ENCODE measurements at regions not wholly inside any gene's neighbourhood (a gene's known extent, or its start where the extent isn't known, plus 50 kb on each side); places are given as distances from the start of the nearest gene placed in this dataset.
"Not testable (repeated sequence)": the region's sequence is repeated elsewhere in the genome, so short reads cannot be mapped to it uniquely, and the experiment has no call there.

DNA sequence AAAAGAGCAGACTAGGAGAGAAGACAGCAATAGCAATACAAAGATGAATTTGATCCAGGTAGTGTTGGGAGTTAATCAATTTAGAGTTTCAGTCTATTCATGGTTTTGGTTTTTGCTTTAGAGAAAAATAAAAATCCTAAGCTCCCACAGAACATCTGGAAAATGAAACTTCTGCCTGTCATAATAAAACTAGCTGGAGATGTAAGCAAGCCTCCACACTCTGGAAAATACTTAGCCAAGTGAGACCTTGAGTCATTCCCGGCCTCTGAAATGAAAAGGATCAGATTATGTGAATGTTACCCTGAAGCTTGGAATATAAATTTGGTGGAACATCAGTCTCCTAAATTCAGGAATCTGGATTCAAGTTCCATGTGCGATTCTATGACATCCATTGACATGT, 485.6 kb upstream of the SPRED2 start:
- no peak for DNase-seq

DNA sequence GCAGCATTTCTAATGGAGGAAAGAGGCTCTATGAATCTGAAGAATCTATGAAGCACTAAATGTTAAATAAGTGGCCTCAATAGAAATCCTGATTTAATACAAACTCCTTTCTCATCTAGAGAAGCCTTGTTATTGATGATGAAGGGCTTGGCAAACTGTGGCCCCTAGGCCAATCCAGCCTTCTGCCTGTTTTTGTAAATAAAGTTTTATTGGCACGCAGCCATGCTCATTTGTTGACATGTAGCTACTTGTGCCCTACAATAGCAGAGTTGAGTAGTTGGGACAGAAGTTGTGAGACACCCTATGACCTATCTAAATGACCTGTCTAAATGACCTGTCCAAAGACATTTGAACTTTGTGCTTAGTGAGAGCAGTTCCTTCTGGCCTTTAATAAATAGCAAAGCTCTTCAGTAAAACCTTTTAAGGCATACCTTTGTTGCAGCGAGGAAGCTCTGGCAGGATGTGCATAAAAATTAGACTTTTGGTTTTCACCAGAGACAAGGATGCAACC, 484.4 kb upstream of the SPRED2 start:
- no peak for DNase-seq

DNA sequence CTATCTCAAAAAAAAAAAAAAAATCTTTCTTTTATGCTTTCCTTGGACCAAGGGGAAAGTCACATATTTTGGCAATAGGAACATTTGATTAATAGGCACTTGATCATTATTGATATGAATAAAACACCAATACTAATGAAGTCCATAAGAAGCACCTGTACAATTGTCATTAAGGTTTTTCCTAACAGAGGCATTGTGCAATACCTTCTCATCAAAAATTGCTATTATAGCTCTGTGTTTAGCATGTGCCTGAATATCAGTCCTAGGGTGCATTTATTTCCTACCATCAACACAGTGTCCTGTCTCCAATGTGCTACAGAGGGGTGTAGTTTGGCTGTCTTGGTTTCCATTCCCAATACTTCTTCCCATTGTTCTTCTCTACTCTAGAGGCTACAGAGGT, 483.8 kb upstream of the SPRED2 start:
- DNase-seq = no peak

GRCh38 chr2:65915273-65915672, 482.9 kb upstream of the SPRED2 start:
- DNase-seq = no peak

GRCh38 chr2:65914244-65914786, 481.9 kb upstream of the SPRED2 start:
- no peak for DNase-seq

DNA sequence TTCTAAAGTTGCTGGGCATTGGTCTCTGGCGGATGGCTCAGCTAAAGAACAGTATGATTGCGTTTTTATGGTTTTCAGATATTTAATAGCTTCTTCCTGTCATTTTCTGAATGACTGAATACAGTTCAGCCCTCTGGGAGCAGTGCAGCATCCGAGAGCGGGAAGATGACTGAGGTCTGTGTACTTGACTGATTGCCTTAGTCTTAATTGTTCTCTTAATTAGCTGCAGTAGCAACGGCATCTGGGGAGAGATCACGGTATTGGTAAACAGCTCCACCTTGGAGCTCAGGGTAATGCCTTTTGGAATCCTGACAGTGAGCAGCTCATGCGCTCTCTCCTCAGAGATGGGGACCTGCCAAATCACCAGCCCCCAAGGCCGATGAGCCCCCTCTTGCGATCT, 481.4 kb upstream of the SPRED2 start:
- no peak for DNase-seq

DNA sequence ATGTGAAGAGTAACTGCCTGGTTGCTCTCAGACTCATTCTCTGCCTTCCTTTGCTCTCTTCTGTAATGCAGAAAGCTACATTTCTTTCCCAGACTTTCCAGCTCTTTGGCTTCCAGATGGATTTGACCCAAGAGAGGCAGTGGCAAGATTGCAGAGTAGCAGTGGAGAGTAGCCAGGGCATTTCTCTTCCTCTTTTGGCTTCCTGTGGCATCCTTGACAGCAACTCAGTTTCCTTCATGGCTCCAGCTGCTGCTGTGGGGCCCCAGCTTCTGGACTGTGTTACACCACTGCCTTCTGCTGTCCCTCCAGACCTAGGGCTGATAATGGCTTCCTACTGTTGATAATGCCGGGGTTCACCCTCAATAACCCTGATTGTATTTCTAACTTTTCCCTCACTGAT, 469.4 kb upstream of the SPRED2 start:
- DNase-seq = no peak

DNA sequence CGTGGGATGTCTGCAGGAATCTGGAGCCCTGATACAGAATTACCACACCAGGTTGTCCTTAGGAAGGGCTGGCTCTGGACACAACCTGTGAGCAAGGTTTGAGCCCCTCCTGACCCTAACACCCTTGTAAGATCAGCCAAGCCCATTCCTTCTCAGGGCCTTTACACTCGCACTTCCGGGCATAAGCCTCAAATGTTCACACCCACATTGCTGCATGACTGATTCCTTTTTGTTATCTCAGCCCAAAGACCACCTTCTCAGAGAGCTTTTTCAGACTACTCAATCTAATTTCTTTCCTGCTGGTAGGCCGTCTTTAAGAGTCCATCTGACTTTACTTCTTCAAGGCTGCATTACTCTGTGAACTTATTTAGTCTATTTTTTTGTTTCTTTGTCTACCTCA, 464.0 kb upstream of the SPRED2 start:
- DNase-seq = no peak

DNA sequence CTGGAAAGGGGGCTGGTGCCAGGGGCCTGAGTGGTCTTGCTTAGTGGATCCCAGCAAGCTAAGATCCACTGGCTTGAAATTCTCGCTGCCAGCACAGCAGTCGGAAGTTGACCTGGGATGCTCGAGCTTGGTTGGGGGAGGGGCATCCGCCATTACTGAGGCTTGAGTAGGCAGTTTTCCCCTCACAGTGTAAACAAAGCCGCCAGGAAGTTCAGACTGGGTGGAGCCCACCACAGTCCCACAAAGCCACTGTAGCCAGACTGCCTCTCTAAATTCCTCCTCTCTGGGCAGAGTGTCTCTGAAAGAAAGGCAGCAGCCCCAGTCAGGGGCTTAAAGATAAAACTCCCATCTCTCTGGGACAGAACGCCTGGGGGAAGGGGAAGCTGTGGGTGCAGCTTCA, 457.7 kb upstream of the SPRED2 start:
- not testable (repeated sequence) for DNase-seq

DNA sequence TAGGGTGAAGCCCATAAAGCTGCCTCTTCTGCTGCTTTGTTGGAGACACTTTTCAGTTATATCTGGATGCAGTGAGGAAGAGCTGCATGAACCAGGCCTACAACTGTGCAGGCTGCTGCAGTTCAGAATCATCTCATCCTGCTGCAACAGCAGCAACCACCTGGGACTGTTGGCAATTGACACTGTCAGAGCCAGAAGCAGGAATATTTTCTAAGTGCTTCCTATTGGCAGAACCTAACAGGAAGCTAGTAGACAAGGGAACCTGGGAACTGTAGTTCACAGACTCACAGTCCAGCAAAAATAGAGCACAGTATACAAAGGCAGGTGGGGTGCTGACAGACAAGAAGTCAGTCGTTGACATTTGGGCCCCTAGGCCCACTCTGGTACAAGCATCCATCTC, 452.9 kb upstream of the SPRED2 start:
- no peak for DNase-seq

DNA sequence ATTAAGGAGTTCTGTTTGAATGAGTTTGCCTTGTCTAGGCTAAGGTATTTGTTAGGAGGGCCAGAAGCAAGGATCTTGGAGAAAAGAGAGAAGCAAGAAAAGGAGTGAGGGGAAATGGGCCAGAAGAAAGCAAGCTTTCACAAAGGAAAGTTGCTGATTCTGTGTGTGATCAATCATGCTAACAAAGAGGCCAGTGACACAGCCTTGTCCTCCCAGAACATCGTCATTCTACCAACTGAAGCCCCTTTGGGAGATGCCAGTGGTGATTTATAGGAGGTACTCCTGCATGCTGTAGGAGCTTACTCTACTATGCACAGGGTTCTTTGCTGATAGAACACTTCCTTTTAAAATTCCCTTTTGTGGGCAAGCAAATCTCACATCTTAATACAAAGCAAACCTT, 449.2 kb upstream of the SPRED2 start:
- no peak for DNase-seq

- no peak for DNase-seq
These were observed 448.0 kb upstream of the SPRED2 start for GRCh38 chr2:65880436-65880835.

DNA sequence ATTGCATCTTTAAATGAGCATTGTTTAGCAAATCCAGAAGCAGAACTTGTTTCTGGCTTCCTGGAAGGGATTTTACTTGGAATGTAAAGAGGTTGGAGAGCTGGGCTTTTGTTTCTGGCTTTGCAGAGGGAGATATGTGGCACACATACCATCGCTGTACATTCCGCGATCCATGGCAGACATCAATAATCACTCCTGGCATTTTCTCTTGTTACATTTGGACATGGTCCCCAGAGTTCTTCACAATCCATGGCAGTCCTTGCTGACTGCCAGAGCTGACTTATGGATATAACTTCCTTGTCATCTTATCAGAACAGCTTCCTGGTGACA, 445.6 kb upstream of the SPRED2 start:
- DNase-seq = no peak

- DNase-seq = no peak
These were observed 445.1 kb upstream of the SPRED2 start for GRCh38 chr2:65877331-65878010.

- no peak for DNase-seq
These were observed 443.7 kb upstream of the SPRED2 start for GRCh38 chr2:65876114-65876513.

DNA sequence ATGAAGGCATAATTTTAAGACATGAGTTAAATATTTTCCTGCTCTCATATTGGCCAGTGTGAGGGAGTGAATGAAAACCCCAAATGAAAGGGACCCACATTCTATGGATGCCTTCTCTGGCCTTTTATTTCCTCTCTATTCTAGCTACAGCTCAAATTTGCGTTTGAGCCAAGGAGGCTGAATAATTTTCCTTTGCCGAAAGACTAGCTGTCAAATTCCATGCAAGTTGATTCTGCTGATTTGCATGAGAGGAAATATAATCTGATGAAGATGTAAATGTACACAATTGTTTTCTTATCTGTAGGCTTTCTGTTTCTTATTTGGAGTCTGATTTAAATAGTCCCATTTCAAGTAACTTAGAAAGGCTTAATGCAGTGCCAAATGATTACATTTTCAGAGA, 438.4 kb upstream of the SPRED2 start:
- DNase-seq = no peak

GRCh38 chr2:65869296-65869695, 436.9 kb upstream of the SPRED2 start:
- DNase-seq = no peak

DNA sequence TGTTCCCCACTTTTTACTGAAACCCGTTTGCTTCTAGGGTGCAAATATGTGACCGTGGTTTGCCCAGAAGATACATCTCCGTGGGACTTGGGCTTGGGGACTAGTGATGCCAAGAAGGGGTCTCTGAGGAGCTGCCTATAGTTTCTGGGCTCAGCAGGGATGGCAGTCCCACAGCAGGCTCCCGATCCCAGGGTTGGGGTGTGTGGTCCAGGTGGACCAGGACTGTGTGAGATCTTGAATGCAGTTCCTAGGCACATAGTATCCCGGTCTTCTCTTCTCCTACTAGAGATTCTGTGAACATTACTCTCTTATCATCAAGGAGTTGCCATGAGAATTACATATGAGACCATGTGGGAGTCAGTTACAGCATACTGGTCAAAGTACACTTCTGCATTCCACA, 435.8 kb upstream of the SPRED2 start:
- no peak for DNase-seq

DNA sequence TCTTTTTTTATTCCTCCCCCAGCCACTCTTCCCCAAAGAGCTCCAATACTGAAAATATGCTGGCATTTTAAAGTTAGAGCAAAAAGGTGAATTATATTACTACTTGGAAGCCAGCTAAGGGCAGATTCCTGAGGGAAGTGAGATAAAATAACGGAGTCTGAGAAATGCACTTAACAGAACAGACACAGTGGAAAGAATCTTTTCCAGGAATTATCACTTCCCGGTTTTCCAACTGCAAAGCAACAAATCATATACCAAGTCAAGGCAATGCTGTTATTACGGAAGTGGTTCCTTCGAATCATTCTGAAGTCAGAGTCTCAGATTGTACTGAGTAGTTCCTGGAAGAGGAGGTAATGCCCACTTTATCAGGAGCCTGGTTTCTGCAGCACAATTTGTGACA, 435.0 kb upstream of the SPRED2 start:
- DNase-seq = no peak

DNA sequence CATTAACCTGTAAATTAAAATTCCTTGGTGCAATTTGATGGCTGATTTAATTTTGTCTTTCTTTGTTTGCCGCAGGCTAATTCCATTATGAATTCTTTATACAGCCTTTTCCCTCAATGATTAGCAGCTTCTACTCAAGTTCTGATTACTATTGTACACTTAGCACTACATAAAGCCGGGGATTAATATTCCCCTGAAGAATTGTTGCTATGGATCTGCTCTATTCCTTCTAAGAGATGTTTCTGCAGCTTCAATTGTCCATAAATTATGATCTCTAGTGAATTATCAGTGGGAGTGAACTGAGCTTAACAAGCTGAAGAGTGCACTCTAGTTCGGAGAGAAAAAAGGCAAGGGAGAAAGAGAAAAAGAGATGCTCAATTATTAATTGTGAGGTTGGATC, 433.7 kb upstream of the SPRED2 start:
- no peak for DNase-seq

- no peak for DNase-seq
These were observed 432.2 kb upstream of the SPRED2 start for GRCh38 chr2:65864619-65865018.

DNA sequence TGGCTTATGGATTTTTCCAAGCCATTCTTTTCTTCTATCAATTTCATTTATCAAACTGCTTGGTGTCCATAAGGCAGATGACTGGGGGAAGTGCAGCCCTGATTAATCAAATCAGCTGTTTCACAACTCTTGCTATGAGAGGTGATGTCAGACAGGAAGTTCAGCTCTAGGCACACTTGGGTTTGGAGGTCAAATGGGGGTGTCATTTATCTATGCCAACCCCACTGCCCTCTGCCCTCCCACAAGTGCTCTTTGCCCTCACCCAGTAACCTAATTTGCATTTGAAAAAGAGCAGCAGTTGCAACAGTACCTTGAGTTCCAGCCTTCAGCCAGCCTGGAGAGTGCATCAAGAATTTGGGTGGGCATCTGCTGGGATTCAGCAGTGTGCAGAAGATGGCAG, 431.3 kb upstream of the SPRED2 start:
- DNase-seq = no peak

- no peak for DNase-seq
These were observed 424.5 kb upstream of the SPRED2 start for GRCh38 chr2:65856928-65857327.

DNA sequence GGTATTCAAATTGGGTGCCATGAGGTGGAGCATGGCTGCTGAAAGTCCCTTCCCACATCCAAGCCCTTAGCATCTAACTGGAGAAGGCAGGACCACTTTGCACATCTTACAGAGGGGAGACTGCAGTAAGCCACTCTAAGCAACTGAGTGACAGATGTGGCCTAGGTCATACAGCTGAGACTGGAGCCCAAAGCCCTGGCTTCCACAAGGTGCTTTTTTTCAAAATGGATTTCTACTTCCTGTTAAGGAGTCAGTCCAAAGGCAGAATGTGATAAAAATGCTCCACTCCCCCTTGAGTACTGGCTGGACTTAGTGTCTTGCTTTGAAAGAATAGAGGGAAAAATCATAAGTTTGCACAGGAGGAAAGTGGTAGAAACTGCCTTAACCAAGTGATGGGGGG, 424.0 kb upstream of the SPRED2 start:
- DNase-seq = no peak
